Vagina (tissue), 2 donors: ENCODE measurements at regions not wholly inside any gene's neighbourhood (a gene's known extent, or its start where the extent isn't known, plus 50 kb on each side); places are given as distances from the start of the nearest gene placed in this dataset.
A peak's percentile ranks its signal among the peaks of the same experiment; 100 is the strongest.

ENCODE experiments used
- DNase-seq, 2 donors: peaks; one replicate each; pipeline ENCODE4 v3.0.0-alpha.2; 2017; ENCODE audit errors: extremely low spot score in 2 of 2
- H3K27ac ChIP-seq: fragments of 200-600 bp; sonication (generic); one replicate; pipeline ENCODE4 v1.5.1; 2019
- H3K27me3 ChIP-seq: fragments of 200-600 bp; sonication (generic); one replicate; pipeline ENCODE4 v1.5.1; 2019
- H3K36me3 ChIP-seq, 2 donors: fragments of 200-600 bp; sonication (generic); one replicate each; pipeline ENCODE4 v1.5.1; 2017 to 2019
- H3K4me1 ChIP-seq: fragments of 200-600 bp; sonication (generic); one replicate; pipeline ENCODE4 v1.5.1; 2019
- H3K4me3 ChIP-seq, 2 donors: fragments of 200-600 bp; sonication (generic); 1 replicate in 1 of 2; 2 replicates in 1 of 2; pipeline ENCODE4 v1.5.1; 2016 to 2019
- H3K9me3 ChIP-seq: fragments of 200-600 bp; sonication (generic); one replicate; pipeline ENCODE4 v1.5.1; 2019
- CTCF ChIP-seq, 3 experiments: fragments of 450-650 bp in 2 of 3; fragments of 200-600 bp in 1 of 3; sonication (generic) in 1 of 3; IDR thresholded peaks; one replicate each; pipeline ENCODE4 v1.5.1; 2017 to 2019; ENCODE audit warnings: antibody characterized with exemption in 3 of 3, mild to moderate bottlenecking in 2 of 3, moderate library complexity in 2 of 3
- POLR2A ChIP-seq, 2 donors: fragments of 450-650 bp; IDR thresholded peaks; one replicate each; pipeline ENCODE4 v1.6.1; 2017; ENCODE audit warnings: antibody characterized with exemption in 2 of 2, mild to moderate bottlenecking in 2 of 2, moderate library complexity in 2 of 2
- POLR2AphosphoS5 ChIP-seq, 2 donors: sonication (generic); formaldehyde crosslinking; IDR thresholded peaks; one replicate each; pipeline ENCODE4 v1.9.0; 2017; ENCODE audit warnings: antibody characterized with exemption in 2 of 2, mild to moderate bottlenecking in 2 of 2, low read depth in 1 of 2; ENCODE audit not compliant: insufficient read depth in 1 of 2
- intact Hi-C: fragments of 100-400 bp; cut with DNase I; formaldehyde crosslinking; loops from one replicate; pipeline ENCODE4 v1.15.1; 2023

- peak overlapping the region; percentile 60 for H3K27ac ChIP-seq
- H3K27me3 ChIP-seq = no peaks in the 10 kb centered on the region
- intact Hi-C loops = loop anchor here (10.0 kb wide), 2 partner anchors 229 to 339 kb away; no protein-coding TSS in a partner anchor
- H3K4me1 ChIP-seq = peaks cover 11% of the 10 kb centered on the region
- H3K36me3 ChIP-seq = no peaks in the 10 kb centered on the region
- H3K9me3 ChIP-seq = no peaks in the 10 kb centered on the region
- no peak for DNase-seq
- TF ChIP-seq POLR2AphosphoS5 (IDR thresholded peaks at IDR 0.05; ENCODE audit: insufficient read depth in 1 of 2, low read depth in 1 of 2) (no peak), CTCF (IDR thresholded peaks at IDR 0.05) (no peak), POLR2A (IDR thresholded peaks at IDR 0.05) (no peak)
- H3K4me3 ChIP-seq = no peak overlapping the region
These were observed 355.6 kb downstream of the USP25 start for GRCh38 chr21:16085421-16085820.

- Histone ChIP-seq H3K27ac (peak overlapping the region; percentile 60), H3K4me3 (no peak overlapping the region), H3K4me1 (peaks cover 11% of the 10 kb centered on the region), H3K9me3 (no peaks in the 10 kb centered on the region), H3K36me3 (no peaks in the 10 kb centered on the region), H3K27me3 (no peaks in the 10 kb centered on the region)
- TF ChIP-seq CTCF (IDR thresholded peaks at IDR 0.05) = no peak
- TF ChIP-seq POLR2A (IDR thresholded peaks at IDR 0.05) = no peak
- TF ChIP-seq POLR2AphosphoS5 (IDR thresholded peaks at IDR 0.05; ENCODE audit: insufficient read depth in 1 of 2, low read depth in 1 of 2) = no peak
- no peak for DNase-seq
- intact Hi-C loops = loop anchor here (10.0 kb wide), 2 partner anchors 229 to 339 kb away; no protein-coding TSS in a partner anchor
These were observed 356.3 kb downstream of the USP25 start for GRCh38 chr21:16086121-16086520.

GRCh38 chr21:16086936-16087335 lies 357.2 kb downstream of the USP25 start:
- no peak overlapping the region for H3K4me3 ChIP-seq
- H3K27me3 ChIP-seq = no peaks in the 10 kb centered on the region
- intact Hi-C loops = loop anchor here (10.0 kb wide), 2 partner anchors 228 to 338 kb away; no protein-coding TSS in a partner anchor

GRCh38 chr21:16087523-16087922 lies 357.7 kb downstream of the USP25 start:
- H3K4me1 ChIP-seq = no peaks in the 10 kb centered on the region
- H3K36me3 ChIP-seq = no peaks in the 10 kb centered on the region
- H3K27ac ChIP-seq = peak overlapping the region; percentile 60
- TF ChIP-seq POLR2AphosphoS5 (IDR thresholded peaks at IDR 0.05; ENCODE audit: insufficient read depth in 1 of 2, low read depth in 1 of 2) = no peak
- TF ChIP-seq POLR2A (IDR thresholded peaks at IDR 0.05) = no peak
- no peak for TF ChIP-seq CTCF (IDR thresholded peaks at IDR 0.05)
- intact Hi-C loops = loop anchor here (10.0 kb wide), 2 partner anchors 227 to 337 kb away; no protein-coding TSS in a partner anchor
- H3K9me3 ChIP-seq = no peaks in the 10 kb centered on the region
- no peaks in the 10 kb centered on the region for H3K27me3 ChIP-seq
- H3K4me3 ChIP-seq = no peak overlapping the region
- no peak for DNase-seq

More at GRCh38 chr21:16086936-16087335, 357.2 kb downstream of the USP25 start:
- peaks cover 4% of the 10 kb centered on the region for H3K4me1 ChIP-seq
- H3K27ac ChIP-seq = peak overlapping the region; percentile 60
- no peak for DNase-seq
- TF ChIP-seq CTCF (IDR thresholded peaks at IDR 0.05) (no peak), POLR2AphosphoS5 (IDR thresholded peaks at IDR 0.05; ENCODE audit: insufficient read depth in 1 of 2, low read depth in 1 of 2) (no peak), POLR2A (IDR thresholded peaks at IDR 0.05) (no peak)
- no peaks in the 10 kb centered on the region for H3K36me3 ChIP-seq
- no peaks in the 10 kb centered on the region for H3K9me3 ChIP-seq

- DNase-seq = no peak
- H3K27me3 ChIP-seq = no peaks in the 10 kb centered on the region
- H3K36me3 ChIP-seq = no peaks in the 10 kb centered on the region
- H3K9me3 ChIP-seq = no peaks in the 10 kb centered on the region
- peak overlapping the region; percentile 60 for H3K27ac ChIP-seq
- H3K4me3 ChIP-seq = no peak overlapping the region
- TF ChIP-seq CTCF (IDR thresholded peaks at IDR 0.05) (no peak), POLR2AphosphoS5 (IDR thresholded peaks at IDR 0.05; ENCODE audit: insufficient read depth in 1 of 2, low read depth in 1 of 2) (no peak), POLR2A (IDR thresholded peaks at IDR 0.05) (no peak)
- no peaks in the 10 kb centered on the region for H3K4me1 ChIP-seq
- intact Hi-C loops = loop anchor here (10.0 kb wide), 2 partner anchors 227 to 337 kb away; no protein-coding TSS in a partner anchor
These were observed 358.3 kb downstream of the USP25 start for GRCh38 chr21:16088056-16088455.
